Activated naive CD8-positive, alpha-beta T cell treated with anti-CD3 and anti-CD28 coated beads, Interleukin-2, amount 10 ng/mL, durations not matched to agents 7 days and 5 days (primary cell): ENCODE measurements at regions not wholly inside any gene's neighbourhood (a gene's known extent, or its start where the extent isn't known, plus 50 kb on each side); places are given as distances from the start of the nearest gene placed in this dataset.

Experiments used
- ATAC-seq: fragments of 150-1000 bp; cut with Tn5 transposase; one replicate; pipeline ENCODE4 v1.10.0; 2021; ENCODE audit warnings: low read depth, moderate library complexity
- POLR2A ChIA-PET: fragments of 350-600 bp; sonication (Branson Sonifier 250); formaldehyde crosslinking; loops from one replicate; lab custom pipeline; 2021; ENCODE audit warnings: antibody characterized with exemption; lab: Charles Lee
- DNase-seq: peaks from one replicate; pipeline ENCODE4 v3.0.0; 2021
- H3K27ac Mint-ChIP-seq: one replicate; pipeline ENCODE4 v1.8.0; 2022; ENCODE audit warnings: mild to moderate bottlenecking, mixed read lengths
- H3K27me3 Mint-ChIP-seq: one replicate; pipeline ENCODE4 v1.8.0; 2022; ENCODE audit warnings: mild to moderate bottlenecking, moderate library complexity, mixed read lengths
- H3K36me3 Mint-ChIP-seq: one replicate; pipeline ENCODE4 v1.8.0; 2021; ENCODE audit warnings: mild to moderate bottlenecking, mixed read lengths
- H3K4me1 Mint-ChIP-seq: one replicate; pipeline ENCODE4 v1.8.0; 2021; ENCODE audit warnings: mixed read lengths
- H3K4me3 Mint-ChIP-seq: one replicate; pipeline ENCODE4 v1.8.0; 2022; ENCODE audit warnings: mild to moderate bottlenecking, moderate library complexity, mixed read lengths
- H3K9me3 Mint-ChIP-seq: one replicate; pipeline ENCODE4 v1.8.0; 2021; ENCODE audit warnings: mixed read lengths

- POLR2A ChIA-PET, result no interaction called here
- Mint-ChIP-seq H3K27me3 (no peaks in the 10 kb centered on the region), H3K4me3 (no peak overlapping the region), H3K36me3 (no peaks in the 10 kb centered on the region), H3K4me1 (no peaks in the 10 kb centered on the region), H3K9me3 (peaks cover 2% of the 10 kb centered on the region), H3K27ac (no peak overlapping the region)
- ATAC-seq (no peak), DNase-seq (no peak)
These were observed 1375.3 kb downstream of the PCDH18 start for GRCh38 chr4:136156947-136157346.

- no peak for DNase-seq
- peaks cover 4% of the 10 kb centered on the region for H3K9me3 Mint-ChIP-seq
- H3K4me3 Mint-ChIP-seq, result no peak overlapping the region
- ATAC-seq, result no peak
- H3K36me3 Mint-ChIP-seq, result no peaks in the 10 kb centered on the region
- no peaks in the 10 kb centered on the region for H3K4me1 Mint-ChIP-seq
- H3K27ac Mint-ChIP-seq, result no peak overlapping the region
- POLR2A ChIA-PET, result no interaction called here
- no peaks in the 10 kb centered on the region for H3K27me3 Mint-ChIP-seq
These were observed 1382.2 kb downstream of the PCDH18 start for GRCh38 chr4:136150046-136150445.

- ATAC-seq (no peak), DNase-seq (no peak)
- H3K9me3 Mint-ChIP-seq, result no peaks in the 10 kb centered on the region
- H3K36me3 Mint-ChIP-seq, result no peaks in the 10 kb centered on the region
- no peaks in the 10 kb centered on the region for H3K4me1 Mint-ChIP-seq
- POLR2A ChIA-PET, result no interaction called here
- H3K27ac Mint-ChIP-seq, result no peak overlapping the region
- no peaks in the 10 kb centered on the region for H3K27me3 Mint-ChIP-seq
- no peak overlapping the region for H3K4me3 Mint-ChIP-seq
These were observed 1395.7 kb downstream of the PCDH18 start for GRCh38 chr4:136136601-136137000.

GRCh38 chr4:136124251-136124745 is 1408.0 kb downstream of the PCDH18 start:
- Mint-ChIP-seq H3K9me3 (peaks cover 4% of the 10 kb centered on the region), H3K27me3 (no peaks in the 10 kb centered on the region), H3K4me1 (no peaks in the 10 kb centered on the region), H3K27ac (no peak overlapping the region), H3K4me3 (no peak overlapping the region), H3K36me3 (no peaks in the 10 kb centered on the region)
- DNase-seq (no peak), ATAC-seq (no peak)
- POLR2A ChIA-PET, result no interaction called here

GRCh38 chr4:136121426-136121825 is 1410.9 kb downstream of the PCDH18 start:
- no peaks in the 10 kb centered on the region for H3K9me3 Mint-ChIP-seq
- ATAC-seq, result no peak
- no peaks in the 10 kb centered on the region for H3K36me3 Mint-ChIP-seq
- no peak for DNase-seq
- H3K27me3 Mint-ChIP-seq, result no peaks in the 10 kb centered on the region
- H3K27ac Mint-ChIP-seq, result no peak overlapping the region
- no peaks in the 10 kb centered on the region for H3K4me1 Mint-ChIP-seq
- POLR2A ChIA-PET, result no interaction called here
- H3K4me3 Mint-ChIP-seq, result no peak overlapping the region

GRCh38 chr4:136113921-136114320 is 1418.4 kb downstream of the PCDH18 start:
- Mint-ChIP-seq H3K27ac (no peak overlapping the region), H3K4me1 (no peaks in the 10 kb centered on the region), H3K4me3 (no peak overlapping the region), H3K36me3 (no peaks in the 10 kb centered on the region), H3K27me3 (no peaks in the 10 kb centered on the region), H3K9me3 (no peaks in the 10 kb centered on the region)
- POLR2A ChIA-PET, result no interaction called here
- ATAC-seq (no peak), DNase-seq (no peak)

GRCh38 chr4:136112116-136112515 is 1420.2 kb downstream of the PCDH18 start:
- no peak for ATAC-seq
- POLR2A ChIA-PET, result no interaction called here
- Mint-ChIP-seq H3K9me3 (no peaks in the 10 kb centered on the region), H3K4me3 (no peak overlapping the region), H3K36me3 (no peaks in the 10 kb centered on the region), H3K27me3 (no peaks in the 10 kb centered on the region), H3K4me1 (no peaks in the 10 kb centered on the region), H3K27ac (no peak overlapping the region)
- DNase-seq, result no peak

- H3K4me1 Mint-ChIP-seq, result no peaks in the 10 kb centered on the region
- DNase-seq (no peak), ATAC-seq (no peak)
- no peak overlapping the region for H3K27ac Mint-ChIP-seq
- H3K9me3 Mint-ChIP-seq, result no peaks in the 10 kb centered on the region
- no peaks in the 10 kb centered on the region for H3K36me3 Mint-ChIP-seq
- POLR2A ChIA-PET, result no interaction called here
- no peaks in the 10 kb centered on the region for H3K27me3 Mint-ChIP-seq
- no peak overlapping the region for H3K4me3 Mint-ChIP-seq
These were observed 1425.5 kb downstream of the PCDH18 start for GRCh38 chr4:136106753-136107152.

GRCh38 chr4:136103616-136104015 is 1428.7 kb downstream of the PCDH18 start:
- no peak for ATAC-seq
- Mint-ChIP-seq H3K36me3 (no peaks in the 10 kb centered on the region), H3K27me3 (no peaks in the 10 kb centered on the region), H3K9me3 (peaks cover 2% of the 10 kb centered on the region), H3K4me3 (no peak overlapping the region), H3K4me1 (no peaks in the 10 kb centered on the region), H3K27ac (no peak overlapping the region)
- POLR2A ChIA-PET, result no interaction called here
- no peak for DNase-seq

- no peaks in the 10 kb centered on the region for H3K36me3 Mint-ChIP-seq
- H3K27ac Mint-ChIP-seq, result no peak overlapping the region
These were observed 1434.6 kb downstream of the PCDH18 start for GRCh38 chr4:136097676-136098075.

GRCh38 chr4:136088211-136088867 is 1444.0 kb downstream of the PCDH18 start:
- Mint-ChIP-seq H3K4me1 (no peaks in the 10 kb centered on the region), H3K36me3 (no peaks in the 10 kb centered on the region), H3K27ac (no peak overlapping the region), H3K9me3 (no peaks in the 10 kb centered on the region), H3K4me3 (no peak overlapping the region), H3K27me3 (no peaks in the 10 kb centered on the region)
- POLR2A ChIA-PET, result no interaction called here
- DNase-seq (no peak), ATAC-seq (no peak)

More at GRCh38 chr4:136097676-136098075, 1434.6 kb downstream of the PCDH18 start:
- Mint-ChIP-seq H3K4me1 (no peaks in the 10 kb centered on the region), H3K9me3 (peaks cover 2% of the 10 kb centered on the region), H3K27me3 (no peaks in the 10 kb centered on the region), H3K4me3 (no peak overlapping the region)
- DNase-seq (no peak), ATAC-seq (no peak)
- POLR2A ChIA-PET, result no interaction called here

- POLR2A ChIA-PET, result no interaction called here
- Mint-ChIP-seq H3K4me3 (no peak overlapping the region), H3K27ac (no peak overlapping the region), H3K36me3 (no peaks in the 10 kb centered on the region), H3K9me3 (peaks cover 1% of the 10 kb centered on the region), H3K27me3 (no peaks in the 10 kb centered on the region), H3K4me1 (no peaks in the 10 kb centered on the region)
- DNase-seq, result no peak
- no peak for ATAC-seq
These were observed 1453.3 kb downstream of the PCDH18 start for GRCh38 chr4:136078976-136079375.

- H3K4me3 Mint-ChIP-seq, result no peak overlapping the region
- H3K4me1 Mint-ChIP-seq, result no peaks in the 10 kb centered on the region
- no peaks in the 10 kb centered on the region for H3K9me3 Mint-ChIP-seq
- no peaks in the 10 kb centered on the region for H3K36me3 Mint-ChIP-seq
- ATAC-seq (no peak), DNase-seq (no peak)
- H3K27ac Mint-ChIP-seq, result no peak overlapping the region
- POLR2A ChIA-PET, result no interaction called here
- H3K27me3 Mint-ChIP-seq, result no peaks in the 10 kb centered on the region
These were observed 1475.5 kb downstream of the PCDH18 start for GRCh38 chr4:136056748-136057147.

- DNase-seq (no peak), ATAC-seq (no peak)
- Mint-ChIP-seq H3K4me1 (no peaks in the 10 kb centered on the region), H3K27me3 (no peaks in the 10 kb centered on the region), H3K9me3 (no peaks in the 10 kb centered on the region), H3K27ac (no peak overlapping the region), H3K4me3 (no peak overlapping the region), H3K36me3 (no peaks in the 10 kb centered on the region)
- POLR2A ChIA-PET, result no interaction called here
These were observed 1476.9 kb downstream of the PCDH18 start for GRCh38 chr4:136055360-136055759.
